Panc1 (cell line): ENCODE measurements at regions not wholly inside any gene's neighbourhood (a gene's known extent, or its start where the extent isn't known, plus 50 kb on each side); places are given as distances from the start of the nearest gene placed in this dataset.

Source experiments
- ATAC-seq: fragments of 200-7000 bp; cut with Tn5 transposase; 2 replicates; pipeline ENCODE4 v1.9.1; 2020; ENCODE audit warnings: mild to moderate bottlenecking, moderate library complexity
- BruUV-seq: library from RNA; stranded (reverse); fragments of 400-500 nt; replicated peaks from 2 replicates; lab custom pipeline; 2021; lab: Mats Ljungman, UMichigan
- CTCF ChIA-PET: fragments of 300-600 bp; sonication (Branson Sonifier 250); formaldehyde crosslinking; loops from one replicate; lab custom pipeline; 2022; ENCODE audit warnings: antibody characterized with exemption; lab: Charles Lee
- POLR2A ChIA-PET: fragments of 300-600 bp; sonication (Branson Sonifier 250); formaldehyde crosslinking; loops from one replicate; lab custom pipeline; 2022; ENCODE audit warnings: antibody characterized with exemption; lab: Charles Lee
- DNase-seq: peaks from one replicate; pipeline ENCODE4 v3.0.0-alpha.2; 2010; ENCODE audit warnings: low read depth, low spot score
- H3K27ac ChIP-seq: 2 replicates; pipeline ENCODE4 v1.5.1; 2011; ENCODE audit warnings: mild to moderate bottlenecking, low read length, inconsistent platforms
- H3K27me3 ChIP-seq: fragments of 200-500 bp; sonication (Bioruptor generic); 2 replicates; pipeline ENCODE4 v1.6.0; 2014; ENCODE audit warnings: low read length, inconsistent platforms; ENCODE audit not compliant: control insufficient read depth, insufficient read depth
- H3K36me3 ChIP-seq: fragments of 200-500 bp; sonication (Bioruptor generic); 2 replicates; pipeline ENCODE4 v1.5.1; 2014; ENCODE audit warnings: inconsistent platforms, mild to moderate bottlenecking, low read length, moderate library complexity; ENCODE audit not compliant: control insufficient read depth, insufficient read depth
- H3K4me1 ChIP-seq: 2 replicates; pipeline ENCODE4 v1.5.1; 2011; ENCODE audit warnings: inconsistent platforms, mild to moderate bottlenecking, low read length, moderate library complexity; ENCODE audit not compliant: control insufficient read depth, insufficient read depth
- H3K4me3 ChIP-seq, 2 experiments: 2 replicates each; pipeline ENCODE4 v1.5.1; 2011 to 2012; ENCODE audit warnings: low read depth in 2 of 2, low read length in 2 of 2, mild to moderate bottlenecking in 2 of 2, inconsistent platforms in 1 of 2, moderate library complexity in 1 of 2
- H3K9me3 ChIP-seq: fragments of 200-500 bp; sonication (Bioruptor generic); 2 replicates; pipeline ENCODE4 v1.5.1; 2014; ENCODE audit warnings: low read depth, mild to moderate bottlenecking, inconsistent platforms, low read length, moderate library complexity; ENCODE audit not compliant: control insufficient read depth, insufficient read depth
- CTCF ChIP-seq: fragments of 450-650 bp; IDR thresholded peaks from 2 replicates; pipeline ENCODE4 v1.5.1; 2017; ENCODE audit warnings: mild to moderate bottlenecking
- POLR2AphosphoS5 ChIP-seq: IDR thresholded peaks from 2 replicates; pipeline ENCODE4 v1.6.1; 2012; ENCODE audit warnings: mild to moderate bottlenecking, low read depth, low read length, moderate library complexity
- REST ChIP-seq, 2 experiments: IDR thresholded peaks; 2 replicates each; pipeline ENCODE4 v1.6.1; 2011 to 2012; ENCODE audit warnings: low read depth in 2 of 2, control low read depth in 1 of 2, low read length in 1 of 2, mild to moderate bottlenecking in 1 of 2, moderate library complexity in 1 of 2; ENCODE audit not compliant: insufficient read depth in 1 of 2
- SIN3A ChIP-seq: IDR thresholded peaks from 2 replicates; pipeline ENCODE4 v1.6.1; 2012; ENCODE audit warnings: low read depth, mild to moderate bottlenecking, low read length, moderate library complexity, borderline replicate concordance; ENCODE audit not compliant: insufficient read depth
- TCF7L2 ChIP-seq: IDR thresholded peaks from 2 replicates; pipeline ENCODE4 v1.6.1; 2011; ENCODE audit warnings: mild to moderate bottlenecking, low read depth, low read length, inconsistent platforms
- in situ Hi-C: cut with HindIII; loops from 2 replicates; pipeline ENCODE4 v1.10.0; 2016; ENCODE audit warnings: low sequenced_read_pairs, low pct_unique_long_range_greater_than_20kb
- intact Hi-C: fragments of 100-400 bp; cut with micrococcal nuclease; formaldehyde crosslinking; loops from one replicate; pipeline ENCODE4 v1.10.0; 2022; ENCODE audit not compliant: unreplicated experiment

GRCh38 chr13:90246005-90246404 is 1101.5 kb upstream of the MIR17HG start:
- ChIA-PET CTCF (no interaction called here), POLR2A (interaction anchor here (0.7 kb wide), 1 partner anchor 304 kb away, joined by 3 read pairs; no protein-coding TSS in a partner anchor)
- intact Hi-C loops: no loop called here
- in situ Hi-C loops: no loop called here
- no TSS peak for BruUV-seq
- no peak for ATAC-seq
- no peaks in the 10 kb centered on the region for H3K4me1 ChIP-seq
- H3K27ac ChIP-seq: no peak overlapping the region
- TF ChIP-seq REST (IDR thresholded peaks at IDR 0.05; ENCODE audit: insufficient read depth in 1 of 2, low read depth in 2 of 2, low read length in 1 of 2) (no peak), SIN3A (no peak), TCF7L2 (no peak), POLR2AphosphoS5 (no peak), CTCF (no peak)
- DNase-seq: no peak
- no peak overlapping the region for H3K4me3 ChIP-seq
- no peaks in the 10 kb centered on the region for H3K36me3 ChIP-seq
- no peaks in the 10 kb centered on the region for H3K9me3 ChIP-seq
- H3K27me3 ChIP-seq: no peaks in the 10 kb centered on the region

GRCh38 chr13:90246687-90247345 is 1100.7 kb upstream of the MIR17HG start:
- in situ Hi-C loops: no loop called here

More at GRCh38 chr13:90246687-90247345, 1100.7 kb upstream of the MIR17HG start:
- ChIA-PET POLR2A (no interaction called here), CTCF (no interaction called here)
- Histone ChIP-seq H3K4me1 (no peaks in the 10 kb centered on the region), H3K9me3 (no peaks in the 10 kb centered on the region), H3K4me3 (no peak overlapping the region), H3K27ac (no peak overlapping the region), H3K27me3 (no peaks in the 10 kb centered on the region), H3K36me3 (no peaks in the 10 kb centered on the region)
- TF ChIP-seq CTCF: no peak
- no peak for TF ChIP-seq TCF7L2
- TF ChIP-seq POLR2AphosphoS5: no peak
- no peak for TF ChIP-seq REST (IDR thresholded peaks at IDR 0.05; ENCODE audit: insufficient read depth in 1 of 2, low read depth in 2 of 2, low read length in 1 of 2)
- no peak for TF ChIP-seq SIN3A
- no peak for DNase-seq
- no TSS peak for BruUV-seq
- intact Hi-C loops: no loop called here
- no peak for ATAC-seq
